HL-60 (cell line): ENCODE measurements at regions not wholly inside any gene's neighbourhood (a gene's known extent, or its start where the extent isn't known, plus 50 kb on each side); places are given as distances from the start of the nearest gene placed in this dataset.

Experiments used
- DNase-seq, 2 experiments: peaks; one replicate each; pipeline ENCODE4 v3.0.0-alpha.2; 2010 to 2020; ENCODE audit warnings: low read depth in 1 of 2, low spot score in 1 of 2
- H3K27ac ChIP-seq: fragments of 250-450 bp; sonication (Bioruptor Pico); replicated peaks from 2 replicates; pipeline ENCODE4 v1.5.1; 2020; ENCODE audit warnings: mild to moderate bottlenecking, moderate library complexity
- H3K27me3 ChIP-seq: fragments of 250-450 bp; sonication (Bioruptor Pico); 2 replicates; pipeline ENCODE4 v1.5.1; 2021; ENCODE audit warnings: mild to moderate bottlenecking, moderate library complexity; ENCODE audit not compliant: insufficient read depth, poor library complexity, severe bottlenecking
- H3K4me3 ChIP-seq: replicated peaks from 2 replicates; pipeline ENCODE4 v1.5.1; 2011; ENCODE audit warnings: mild to moderate bottlenecking, control low read depth, low read length; ENCODE audit not compliant: insufficient read depth
- GABPA ChIP-seq: IDR thresholded peaks from 2 replicates; pipeline ENCODE4 v1.6.1; 2012; ENCODE audit warnings: low read depth
- POLR2AphosphoS5 ChIP-seq: IDR thresholded peaks from 2 replicates; pipeline ENCODE4 v1.6.1; 2012; ENCODE audit warnings: low read depth
- REST ChIP-seq: IDR thresholded peaks from 2 replicates; pipeline ENCODE4 v1.6.1; 2012; ENCODE audit warnings: low read depth; ENCODE audit not compliant: insufficient replicate concordance
- SPI1 ChIP-seq: IDR thresholded peaks from 2 replicates; pipeline ENCODE4 v1.6.1; 2012; ENCODE audit warnings: low read depth, mild to moderate bottlenecking, borderline replicate concordance
- TF ChIP-seq, protein P1 (sequence below): IDR thresholded peaks from one replicate; pipeline ENCODE4 v1.5.1; 2011; ENCODE audit warnings: low read length, control low read depth, inconsistent platforms; ENCODE audit not compliant: insufficient read depth

DNA sequence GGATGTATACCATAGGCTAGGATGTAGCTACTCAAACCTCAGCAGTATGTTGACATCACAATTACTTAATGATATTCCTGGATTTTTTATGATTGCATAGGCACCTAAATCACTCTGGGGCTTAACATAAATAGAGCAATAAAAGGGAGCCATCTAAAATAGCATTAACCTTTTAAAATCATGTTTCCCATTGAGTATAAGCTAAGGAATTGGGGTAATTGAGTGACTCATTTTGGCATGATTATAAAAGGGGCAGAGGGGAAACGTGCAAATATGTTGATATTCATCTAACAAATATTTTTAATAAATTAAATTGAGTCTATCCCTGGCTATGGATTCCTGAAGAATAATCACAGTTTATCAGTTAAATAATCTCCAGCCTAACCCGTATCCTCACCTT lies 74.0 kb upstream of the ADGRF1 start:
- Histone ChIP-seq H3K27me3 (peaks cover 2% of the 10 kb centered on the region), H3K27ac (no peak overlapping the region), H3K4me3 (no peak overlapping the region)
- DNase-seq: no peak
- no peak for TF ChIP-seq POLR2AphosphoS5
- TF ChIP-seq, protein P1, sequence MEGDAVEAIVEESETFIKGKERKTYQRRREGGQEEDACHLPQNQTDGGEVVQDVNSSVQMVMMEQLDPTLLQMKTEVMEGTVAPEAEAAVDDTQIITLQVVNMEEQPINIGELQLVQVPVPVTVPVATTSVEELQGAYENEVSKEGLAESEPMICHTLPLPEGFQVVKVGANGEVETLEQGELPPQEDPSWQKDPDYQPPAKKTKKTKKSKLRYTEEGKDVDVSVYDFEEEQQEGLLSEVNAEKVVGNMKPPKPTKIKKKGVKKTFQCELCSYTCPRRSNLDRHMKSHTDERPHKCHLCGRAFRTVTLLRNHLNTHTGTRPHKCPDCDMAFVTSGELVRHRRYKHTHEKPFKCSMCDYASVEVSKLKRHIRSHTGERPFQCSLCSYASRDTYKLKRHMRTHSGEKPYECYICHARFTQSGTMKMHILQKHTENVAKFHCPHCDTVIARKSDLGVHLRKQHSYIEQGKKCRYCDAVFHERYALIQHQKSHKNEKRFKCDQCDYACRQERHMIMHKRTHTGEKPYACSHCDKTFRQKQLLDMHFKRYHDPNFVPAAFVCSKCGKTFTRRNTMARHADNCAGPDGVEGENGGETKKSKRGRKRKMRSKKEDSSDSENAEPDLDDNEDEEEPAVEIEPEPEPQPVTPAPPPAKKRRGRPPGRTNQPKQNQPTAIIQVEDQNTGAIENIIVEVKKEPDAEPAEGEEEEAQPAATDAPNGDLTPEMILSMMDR: no peak
- TF ChIP-seq REST: no peak
- no peak for TF ChIP-seq GABPA
- TF ChIP-seq SPI1: no peak

DNA sequence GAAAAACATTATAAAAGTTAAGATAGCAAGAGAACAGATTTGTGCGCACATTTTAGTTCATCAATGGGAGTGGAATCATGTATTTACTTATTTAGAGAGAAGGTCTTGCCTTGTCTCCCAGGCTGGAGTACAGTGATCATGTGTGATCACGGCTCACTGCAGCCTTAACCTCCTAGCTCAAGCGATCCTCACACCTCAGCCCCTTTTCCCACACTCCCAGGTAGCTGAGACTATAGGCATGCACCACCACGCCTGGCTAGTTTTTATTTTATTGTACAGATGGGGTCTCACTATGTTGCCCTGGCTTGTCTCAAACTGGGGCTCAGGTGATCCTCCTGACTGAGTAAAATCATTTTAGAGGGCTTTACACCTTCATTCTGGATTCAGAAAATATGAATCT lies 72.3 kb upstream of the ADGRF1 start:
- Histone ChIP-seq H3K27me3 (peaks cover 2% of the 10 kb centered on the region), H3K4me3 (no peak overlapping the region), H3K27ac (no peak overlapping the region)
- TF ChIP-seq, protein P1: no peak
- TF ChIP-seq REST (no peak), GABPA (no peak), POLR2AphosphoS5 (no peak), SPI1 (no peak)
- DNase-seq: no peak

- no peak for DNase-seq
- peaks cover 2% of the 10 kb centered on the region for H3K27me3 ChIP-seq
- no peak overlapping the region for H3K4me3 ChIP-seq
- H3K27ac ChIP-seq: no peak overlapping the region
- TF ChIP-seq SPI1 (no peak), POLR2AphosphoS5 (no peak), REST (no peak), GABPA (no peak)
- TF ChIP-seq, protein P1: no peak
Observed at GRCh38 chr6:47112317-47112716, 70.2 kb upstream of the ADGRF1 start.
